ENCODE measurements at regions not wholly inside any gene's neighbourhood (a gene's known extent, or its start where the extent isn't known, plus 50 kb on each side); places are given as distances from the start of the nearest gene placed in this dataset.

DNA sequence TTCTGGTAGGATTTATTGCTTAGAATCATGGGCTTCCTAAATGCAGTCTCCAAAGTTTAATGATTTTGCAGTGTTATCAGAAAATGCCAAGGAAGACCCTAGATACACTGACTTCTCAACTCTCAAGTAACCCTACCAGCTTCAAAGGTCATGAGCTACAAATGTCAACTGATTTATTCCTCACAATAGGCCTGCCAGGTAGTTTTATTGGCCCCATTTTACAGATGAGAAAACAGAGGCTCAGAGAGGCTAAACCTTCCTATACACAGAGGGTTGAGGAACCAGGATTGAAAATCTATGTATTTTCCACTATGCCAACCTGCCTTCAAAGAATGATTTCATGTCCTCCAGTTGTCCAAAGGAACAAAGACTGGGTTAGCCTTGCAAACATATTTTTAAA lies 384.4 kb upstream of the POU3F1 start:
- no peaks in the 10 kb centered on the region for H3K9me3 ChIP-seq
- no peak overlapping the region for H3K4me2 ChIP-seq
- H3K27me3 ChIP-seq, result no peaks in the 10 kb centered on the region
- no peaks in the 10 kb centered on the region for H3K36me3 ChIP-seq
- no peak overlapping the region for H3K9ac ChIP-seq
- no peaks in the 10 kb centered on the region for H3K4me1 ChIP-seq
- no peak overlapping the region for H3K4me3 ChIP-seq
- H3K27ac ChIP-seq, result no peak overlapping the region
- no peaks in the 10 kb centered on the region for H4K20me1 ChIP-seq
- no peak for TF ChIP-seq Cebpa-rat (IDR thresholded peaks at IDR 0.05)

DNA sequence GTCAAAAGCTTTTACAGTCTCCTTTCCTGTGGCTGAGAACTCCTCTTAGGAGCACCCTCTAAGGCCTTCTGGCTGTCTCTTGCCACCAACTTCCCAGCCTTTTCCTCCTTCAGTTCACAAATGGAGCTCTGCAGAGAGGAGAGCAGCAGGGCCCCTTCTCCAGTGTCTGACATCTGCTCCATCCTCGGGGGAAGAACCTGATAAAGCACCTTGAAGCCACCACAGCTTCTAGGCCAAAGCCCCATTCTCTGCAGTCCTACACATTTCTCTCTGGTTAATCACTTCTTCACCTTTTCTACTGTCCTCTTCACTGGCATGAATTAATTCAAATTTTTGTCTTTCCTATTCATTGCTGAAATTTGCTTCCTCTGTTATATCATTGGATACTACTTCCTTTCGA lies 378.1 kb upstream of the POU3F1 start:
- no peak overlapping the region for H3K4me3 ChIP-seq
- H3K4me1 ChIP-seq, result no peaks in the 10 kb centered on the region
- H3K27ac ChIP-seq, result no peak overlapping the region
- H3K27me3 ChIP-seq, result no peaks in the 10 kb centered on the region
- H3K9ac ChIP-seq, result no peak overlapping the region
- H3K4me2 ChIP-seq, result no peak overlapping the region
- no peaks in the 10 kb centered on the region for H3K9me3 ChIP-seq
- H3K36me3 ChIP-seq, result no peaks in the 10 kb centered on the region
- H4K20me1 ChIP-seq, result no peaks in the 10 kb centered on the region
- no peak for TF ChIP-seq Cebpa-rat (IDR thresholded peaks at IDR 0.05)

DNA sequence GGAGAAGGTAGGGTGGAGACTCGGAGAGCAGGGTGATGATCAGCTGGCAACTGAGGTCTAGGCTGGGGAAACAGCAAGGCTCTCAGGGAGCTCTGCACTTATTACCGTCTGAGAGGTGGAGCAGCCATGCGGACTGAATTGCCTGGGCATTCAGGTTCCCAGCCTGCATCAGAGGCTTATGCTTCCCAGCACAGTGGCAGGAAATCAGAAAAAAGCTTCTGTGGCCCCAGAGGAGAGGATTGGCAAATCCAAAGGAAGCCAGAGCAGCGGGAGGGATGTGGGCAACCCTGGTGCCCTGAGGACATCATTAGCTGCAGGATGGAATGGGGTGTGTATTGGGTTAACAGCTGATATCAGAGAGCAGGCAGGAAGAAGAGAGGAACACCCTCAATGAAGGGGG lies 374.1 kb upstream of the POU3F1 start:
- Histone ChIP-seq H3K9ac (no peak overlapping the region), H3K9me3 (no peaks in the 10 kb centered on the region), H4K20me1 (no peaks in the 10 kb centered on the region), H3K4me3 (no peak overlapping the region), H3K4me1 (no peaks in the 10 kb centered on the region), H3K27ac (no peak overlapping the region), H3K27me3 (no peaks in the 10 kb centered on the region), H3K4me2 (no peak overlapping the region), H3K36me3 (no peaks in the 10 kb centered on the region)
- TF ChIP-seq Cebpa-rat (IDR thresholded peaks at IDR 0.05), result no peak

DNA sequence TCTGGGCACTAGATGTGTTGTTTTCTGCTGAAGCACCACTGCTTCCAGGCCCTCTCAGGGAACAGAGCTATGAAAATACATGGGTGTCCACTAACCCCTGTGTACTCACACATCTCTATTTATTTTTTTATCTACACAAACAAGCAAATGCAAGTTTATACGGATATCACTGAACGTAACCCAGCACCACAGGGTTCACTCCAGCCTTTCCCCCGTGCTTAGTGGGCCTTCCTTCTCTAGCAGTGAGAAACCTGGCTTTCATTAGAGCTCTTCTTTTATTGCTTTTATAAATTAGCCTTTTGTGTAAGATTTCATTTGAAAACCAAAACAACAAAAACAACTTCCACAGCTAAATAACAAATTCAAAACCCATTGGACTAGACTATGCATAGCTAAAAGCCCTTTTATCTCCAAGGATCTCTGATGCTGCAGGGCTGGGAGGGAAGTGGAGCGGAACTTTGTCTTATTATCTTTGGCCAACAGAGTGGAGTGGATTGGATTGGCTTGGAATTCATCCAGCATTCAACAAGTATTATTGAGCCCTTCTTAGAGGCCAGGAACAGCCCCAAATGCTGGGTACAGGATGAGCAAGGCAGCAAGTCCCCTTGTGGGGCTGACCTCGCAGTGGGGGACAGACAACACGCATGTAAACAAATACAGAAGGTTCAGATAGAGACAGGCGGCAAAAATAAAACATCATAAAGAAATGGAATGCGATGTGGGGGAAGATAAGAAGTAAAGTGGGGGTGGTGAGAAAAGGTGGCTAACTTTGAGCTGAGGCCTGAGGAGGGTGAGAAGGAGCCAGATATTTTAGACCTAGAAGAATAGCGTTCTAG lies 371.8 kb upstream of the POU3F1 start:
- Histone ChIP-seq H3K9me3 (no peaks in the 10 kb centered on the region), H4K20me1 (no peaks in the 10 kb centered on the region), H3K27me3 (no peaks in the 10 kb centered on the region), H3K27ac (no peak overlapping the region), H3K36me3 (no peaks in the 10 kb centered on the region), H3K4me2 (no peak overlapping the region), H3K9ac (no peak overlapping the region), H3K4me3 (no peak overlapping the region), H3K4me1 (no peaks in the 10 kb centered on the region)
- TF ChIP-seq Cebpa-rat (IDR thresholded peaks at IDR 0.05), result no peak

DNA sequence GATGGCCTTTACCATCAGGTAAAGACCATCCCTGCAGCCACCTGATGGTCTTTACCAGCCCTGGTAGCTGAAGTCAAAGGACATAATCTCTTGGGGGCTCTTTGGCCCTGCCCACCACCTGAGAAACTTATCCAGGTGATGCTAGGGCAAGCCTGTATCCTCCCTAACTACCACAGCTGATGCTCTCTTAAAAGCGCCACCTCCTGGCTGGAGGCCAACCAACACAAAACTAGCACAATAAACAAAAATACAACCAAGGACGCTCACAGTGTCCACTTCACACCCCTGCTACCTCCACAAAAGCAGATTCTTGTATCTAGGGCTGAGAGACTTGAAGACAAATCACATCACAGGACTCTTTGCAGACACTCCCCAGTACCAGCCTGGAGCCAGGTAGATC lies 357.1 kb upstream of the POU3F1 start:
- Histone ChIP-seq H3K9me3 (peaks cover 28% of the 10 kb centered on the region), H3K4me1 (no peaks in the 10 kb centered on the region)

DNA sequence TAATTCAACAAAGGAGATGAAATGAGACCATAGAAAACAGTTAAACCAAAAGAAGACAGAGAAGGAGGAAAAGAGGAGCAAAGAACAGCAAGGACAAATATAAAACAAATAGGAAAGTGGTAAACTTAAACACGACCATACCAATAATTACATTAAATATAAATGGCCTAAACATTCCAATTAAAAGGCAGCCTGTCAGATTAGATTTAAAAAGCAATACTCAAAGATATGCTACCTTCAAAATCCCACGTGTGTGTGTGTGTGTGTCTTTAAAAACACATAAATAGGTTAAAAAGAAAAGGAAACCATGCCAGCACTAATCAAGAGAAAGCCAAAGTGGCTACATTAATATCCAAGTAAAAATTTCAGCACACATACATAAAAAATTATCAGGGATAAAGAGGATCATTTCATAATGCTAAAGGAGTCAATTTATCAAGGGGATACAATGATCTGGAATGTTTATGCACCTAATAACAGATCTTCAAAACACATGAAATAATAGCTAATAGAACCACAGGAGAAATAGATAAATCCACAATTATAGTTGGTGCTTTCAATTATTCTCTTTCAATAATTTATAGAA lies 355.7 kb upstream of the POU3F1 start:
- Histone ChIP-seq H3K27ac (no peak overlapping the region), H3K9ac (no peak overlapping the region), H3K27me3 (no peaks in the 10 kb centered on the region), H4K20me1 (no peaks in the 10 kb centered on the region), H3K9me3 (peaks cover 28% of the 10 kb centered on the region), H3K36me3 (no peaks in the 10 kb centered on the region), H3K4me2 (no peak overlapping the region), H3K4me1 (no peaks in the 10 kb centered on the region), H3K4me3 (no peak overlapping the region)
- TF ChIP-seq Cebpa-rat (IDR thresholded peaks at IDR 0.05), result no peak

More for the DNA sequence above, 357.1 kb upstream of the POU3F1 start:
- Histone ChIP-seq H3K36me3 (no peaks in the 10 kb centered on the region), H3K27me3 (no peaks in the 10 kb centered on the region), H3K4me2 (no peak overlapping the region), H3K4me3 (no peak overlapping the region), H4K20me1 (no peaks in the 10 kb centered on the region), H3K27ac (no peak overlapping the region), H3K9ac (no peak overlapping the region)
- TF ChIP-seq Cebpa-rat (IDR thresholded peaks at IDR 0.05), result no peak

DNA sequence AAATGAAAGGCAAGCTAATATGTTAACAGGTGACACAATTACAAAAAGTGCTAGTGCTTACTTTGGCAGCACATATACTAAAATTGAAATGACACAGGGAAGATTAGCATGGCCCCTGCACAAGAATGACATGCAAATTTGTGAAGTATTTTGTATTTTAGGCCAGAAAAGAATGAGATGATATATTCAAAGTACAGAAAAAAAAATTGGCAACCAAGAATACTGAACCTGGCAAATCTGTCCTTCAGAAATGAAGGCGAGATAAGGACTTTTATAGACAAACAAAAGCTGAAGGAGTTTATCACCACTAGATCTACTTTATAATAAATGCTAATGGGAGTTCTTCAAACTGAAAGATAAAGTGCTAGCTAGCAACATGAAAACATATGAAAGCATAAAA lies 350.0 kb upstream of the POU3F1 start:
- Histone ChIP-seq H3K36me3 (no peaks in the 10 kb centered on the region), H3K4me1 (0 out of 2 replicates have a peak, but pooled peaks cover 4% of the 10 kb centered on the region), H3K27ac (no peak overlapping the region), H4K20me1 (no peaks in the 10 kb centered on the region), H3K9me3 (0 out of 2 replicates have a peak, but pooled peaks cover 2% of the 10 kb centered on the region), H3K4me3 (no peak overlapping the region), H3K4me2 (no peak overlapping the region), H3K27me3 (no peaks in the 10 kb centered on the region), H3K9ac (no peak overlapping the region)
- TF ChIP-seq Cebpa-rat (IDR thresholded peaks at IDR 0.05), result no peak

DNA sequence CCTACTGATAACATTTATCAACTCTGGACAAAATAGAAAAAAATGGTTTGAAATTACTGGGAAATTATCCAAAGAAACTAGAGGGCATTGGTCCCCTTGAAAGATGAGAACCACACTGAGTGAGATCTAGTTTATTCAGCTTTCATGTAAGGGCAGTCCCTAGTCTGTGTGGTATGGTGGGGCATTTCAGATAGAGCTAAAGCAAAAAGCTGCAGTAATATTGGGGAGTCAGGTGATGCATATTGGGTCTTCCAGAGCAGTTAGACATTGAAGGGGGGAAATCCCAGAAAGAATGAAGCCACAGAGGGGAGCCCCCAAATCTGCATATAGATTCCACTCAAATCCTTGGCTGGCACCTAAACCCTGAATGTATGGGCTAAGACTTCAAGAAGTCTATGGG lies 347.7 kb upstream of the POU3F1 start:
- Histone ChIP-seq H3K9ac (no peak overlapping the region), H3K4me3 (no peak overlapping the region), H3K36me3 (no peaks in the 10 kb centered on the region), H3K27me3 (no peaks in the 10 kb centered on the region), H4K20me1 (no peaks in the 10 kb centered on the region), H3K4me2 (no peak overlapping the region), H3K27ac (no peak overlapping the region), H3K4me1 (0 out of 2 replicates have a peak, but pooled peaks cover 4% of the 10 kb centered on the region), H3K9me3 (peaks cover 6% of the 10 kb centered on the region)
- no peak for TF ChIP-seq Cebpa-rat (IDR thresholded peaks at IDR 0.05)

DNA sequence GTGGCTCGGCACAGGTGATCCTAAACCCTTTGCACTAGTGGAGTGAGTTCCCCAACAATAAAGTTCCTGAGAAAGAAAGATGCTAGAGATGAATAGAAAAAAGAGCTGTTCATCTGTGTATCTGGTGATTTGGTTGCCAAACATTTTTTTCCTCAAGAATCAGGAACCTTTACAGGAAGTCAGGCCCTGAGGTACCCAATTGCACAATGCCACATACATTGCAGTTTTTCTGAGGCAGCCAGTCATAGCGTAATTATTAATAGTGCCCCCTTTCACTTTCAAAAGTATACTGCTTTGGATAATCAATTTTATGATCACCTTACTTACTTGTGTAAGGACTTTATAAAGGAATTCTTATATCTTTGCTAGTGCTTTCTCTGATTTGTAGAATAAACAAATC lies 346.3 kb upstream of the POU3F1 start:
- H3K27me3 ChIP-seq, result no peaks in the 10 kb centered on the region
- no peak overlapping the region for H3K9ac ChIP-seq
- 0 out of 2 replicates have a peak, but pooled peaks cover 4% of the 10 kb centered on the region for H3K4me1 ChIP-seq

DNA sequence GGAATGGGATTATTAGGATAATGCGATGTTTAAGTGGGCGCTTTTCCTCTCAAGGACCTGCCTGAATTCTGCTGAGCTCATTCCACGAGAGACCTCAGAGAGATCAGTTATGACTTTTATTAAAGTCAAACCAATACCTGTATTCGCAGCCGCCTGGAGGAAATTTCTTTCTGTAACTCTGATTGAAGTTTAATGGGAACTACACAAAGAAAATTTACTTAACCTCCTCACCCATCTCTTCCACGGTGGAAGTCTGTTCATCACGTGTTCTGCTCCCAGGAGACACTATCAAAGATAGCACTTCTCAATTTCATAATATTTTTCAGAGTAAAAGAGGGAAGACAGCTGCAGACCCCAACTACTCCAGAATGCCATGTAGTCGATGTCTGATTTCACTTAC lies 334.7 kb upstream of the POU3F1 start:
- peaks cover 9% of the 10 kb centered on the region for H3K4me1 ChIP-seq
- H3K4me3 ChIP-seq, result no peak overlapping the region
- no peaks in the 10 kb centered on the region for H3K36me3 ChIP-seq
- no peaks in the 10 kb centered on the region for H3K27me3 ChIP-seq
- H3K9ac ChIP-seq, result no peak overlapping the region
- peak overlapping the region; percentile 33 for H3K4me2 ChIP-seq
- no peak overlapping the region for H3K27ac ChIP-seq
- no peak for TF ChIP-seq Cebpa-rat (IDR thresholded peaks at IDR 0.05)
- H4K20me1 ChIP-seq, result no peaks in the 10 kb centered on the region
- H3K9me3 ChIP-seq, result peaks cover under 1% of the 10 kb centered on the region; the same call in 1 of the 2 replicates

More for the DNA sequence above, 346.3 kb upstream of the POU3F1 start:
- TF ChIP-seq Cebpa-rat (IDR thresholded peaks at IDR 0.05), result no peak
- no peak overlapping the region for H3K4me3 ChIP-seq
- H3K9me3 ChIP-seq, result peaks cover 9% of the 10 kb centered on the region
- no peak overlapping the region for H3K4me2 ChIP-seq
- no peak overlapping the region for H3K27ac ChIP-seq
- H3K36me3 ChIP-seq, result no peaks in the 10 kb centered on the region
- H4K20me1 ChIP-seq, result no peaks in the 10 kb centered on the region

Measured in BLaER1 (cell line).